SW 1271 (cell line): ENCODE measurements at regions not wholly inside any gene's neighbourhood (a gene's known extent, or its start where the extent isn't known, plus 50 kb on each side); places are given as distances from the start of the nearest gene placed in this dataset.

Experiments
- DNase-seq, 2 experiments: peaks; one replicate each; lab custom pipeline; 2025; lab: John Stamatoyannopoulos, UW

DNA sequence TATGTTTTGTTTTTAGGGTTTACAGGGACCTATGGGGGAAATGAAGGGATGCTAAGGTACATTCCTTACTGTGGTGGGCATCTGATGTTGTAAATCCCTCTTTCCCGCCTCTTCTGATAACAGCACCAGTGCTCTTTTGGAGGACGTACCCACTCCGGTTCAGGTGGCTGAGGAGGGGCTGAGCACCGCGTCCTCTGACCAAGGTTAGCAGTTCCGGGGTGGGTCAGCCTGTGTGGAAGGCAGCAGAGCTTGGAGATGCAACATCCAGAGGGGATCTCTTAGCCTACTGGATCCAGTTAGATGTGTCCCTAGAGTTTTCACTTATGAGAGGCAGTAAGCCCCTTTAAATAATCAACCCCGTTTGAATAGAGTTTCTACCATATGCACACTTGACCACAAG lies 135.3 kb upstream of the KCNG1 start:
- DNase-seq = no peak

DNA sequence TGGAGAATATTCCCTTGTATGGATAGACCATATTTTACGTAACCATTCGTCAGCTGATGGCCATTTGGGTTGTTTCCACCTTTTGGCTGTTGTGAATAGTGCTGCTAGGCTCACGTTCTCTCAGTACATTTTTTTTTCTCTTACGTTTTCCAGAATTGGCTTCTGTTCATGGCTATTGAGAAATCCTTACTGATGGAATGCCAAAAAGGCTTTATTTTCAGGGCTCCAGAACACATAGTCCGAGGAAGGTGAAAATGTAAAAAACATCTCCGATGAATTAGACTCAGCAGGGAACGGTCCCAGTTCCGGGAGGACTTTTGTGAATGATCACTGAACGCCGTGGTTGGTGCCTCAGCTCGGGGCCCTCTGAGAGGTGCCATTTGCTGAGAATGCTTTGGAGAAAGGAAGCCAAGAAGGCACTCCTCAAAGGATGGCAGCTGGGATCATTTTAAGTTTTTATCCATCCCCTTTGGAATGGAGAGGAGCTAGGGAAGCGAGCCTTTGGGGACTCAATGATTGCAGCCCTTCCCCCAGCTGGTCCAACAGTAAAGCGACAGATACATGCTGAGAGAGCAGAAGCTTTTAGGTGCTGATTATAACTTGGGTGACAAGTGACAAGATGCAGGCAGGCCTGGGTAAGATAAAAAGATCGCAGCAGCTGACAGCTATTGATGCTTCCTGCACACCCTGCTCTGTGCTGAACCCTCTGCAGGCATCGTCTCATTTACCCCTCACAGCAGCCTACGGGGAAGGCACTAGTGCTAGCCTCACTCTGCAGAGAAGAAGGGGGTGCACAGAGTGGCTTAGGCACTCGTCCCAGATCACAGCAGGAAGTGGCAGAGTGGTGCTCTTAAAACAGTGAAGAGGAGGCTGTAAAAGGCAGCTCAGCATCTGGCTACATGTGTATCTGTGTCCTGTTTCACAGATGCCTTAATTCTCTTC lies 133.4 kb upstream of the KCNG1 start:
- DNase-seq = no peak

DNA sequence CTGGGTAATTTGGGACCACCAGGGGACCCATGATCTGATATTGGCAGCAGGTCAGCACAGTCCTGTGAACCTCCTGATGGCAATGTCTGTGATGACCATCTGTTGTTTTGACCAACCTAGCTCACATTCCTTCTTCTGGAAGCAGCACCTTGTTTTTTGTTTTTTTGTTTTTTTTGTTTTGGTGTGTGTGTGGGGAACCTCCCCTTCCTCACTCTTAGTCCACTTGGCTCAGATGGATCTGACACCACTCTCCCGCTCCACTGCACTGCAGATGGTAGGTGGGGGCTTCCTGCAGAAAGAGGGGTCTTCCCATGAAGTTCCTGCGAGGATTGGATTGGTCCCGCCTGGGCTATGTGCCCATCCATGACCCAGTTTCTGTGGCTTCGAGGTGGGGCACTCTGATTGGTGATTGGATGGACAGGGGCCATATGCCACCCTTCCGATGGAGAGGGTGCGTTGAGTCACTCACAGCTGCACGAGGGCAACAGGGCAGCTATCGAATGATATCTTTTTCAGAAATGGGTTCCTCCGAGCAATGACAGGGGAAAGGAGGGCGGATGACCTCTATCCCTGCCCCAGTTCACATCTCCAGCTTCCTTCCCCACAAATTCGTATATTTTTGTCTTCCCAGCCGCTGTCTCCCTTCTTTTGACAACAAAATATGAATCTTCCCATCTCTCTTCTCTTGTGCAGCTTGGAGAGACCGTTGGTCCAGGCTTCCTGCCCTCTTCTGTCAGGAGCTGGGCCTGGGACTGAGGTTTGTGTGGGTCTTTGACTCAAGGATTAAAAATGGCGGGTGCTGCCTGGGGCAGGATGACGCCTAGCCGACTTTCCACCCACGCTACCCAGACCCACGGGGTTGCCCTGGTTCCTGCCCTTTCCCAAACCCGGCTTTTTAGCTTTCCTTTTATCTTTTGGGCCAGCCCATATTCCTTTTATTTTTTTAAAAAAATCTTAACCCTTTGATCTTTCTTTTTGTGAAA lies 132.1 kb upstream of the KCNG1 start:
- DNase-seq = no peak

DNA sequence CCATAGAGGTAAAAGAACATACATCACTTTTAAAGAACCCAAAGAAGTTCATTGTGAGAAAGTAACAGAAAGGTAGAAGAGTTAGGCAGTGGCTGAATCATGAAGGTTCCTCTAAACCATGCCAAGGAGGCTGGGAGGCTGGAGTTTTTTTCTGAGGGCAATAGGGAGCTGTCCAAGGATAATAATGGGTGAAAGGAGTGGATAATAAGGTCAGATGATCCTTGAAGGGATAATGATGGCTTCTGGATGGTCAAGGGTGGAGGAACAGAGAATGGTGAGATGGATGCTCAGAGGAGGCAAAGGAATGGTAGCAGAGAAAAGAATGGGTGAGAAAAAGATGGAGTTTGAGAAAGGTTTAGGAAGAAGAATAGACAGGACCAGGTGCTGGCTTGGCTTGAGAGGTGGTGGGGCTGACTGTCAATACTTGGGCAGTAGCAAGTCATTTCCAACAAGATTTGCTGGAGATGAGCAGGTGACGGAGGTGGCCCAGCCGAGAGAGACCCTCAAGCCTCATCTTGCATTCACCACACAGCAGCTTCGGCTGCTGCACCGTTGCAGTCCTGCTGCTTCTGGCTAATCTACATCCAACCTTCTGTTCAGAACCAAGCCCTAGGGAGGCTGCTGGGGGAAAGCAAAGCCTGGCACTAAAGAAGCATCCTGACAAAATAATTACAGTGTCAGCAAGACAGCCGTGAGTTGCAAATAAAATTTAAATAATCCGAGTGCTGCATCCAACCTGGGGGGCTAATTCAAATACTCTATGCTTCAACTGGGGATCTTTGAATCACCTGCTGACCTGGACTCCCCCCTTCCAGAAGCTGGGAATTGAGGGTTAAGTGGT lies 131.2 kb upstream of the KCNG1 start:
- DNase-seq = no peak

DNA sequence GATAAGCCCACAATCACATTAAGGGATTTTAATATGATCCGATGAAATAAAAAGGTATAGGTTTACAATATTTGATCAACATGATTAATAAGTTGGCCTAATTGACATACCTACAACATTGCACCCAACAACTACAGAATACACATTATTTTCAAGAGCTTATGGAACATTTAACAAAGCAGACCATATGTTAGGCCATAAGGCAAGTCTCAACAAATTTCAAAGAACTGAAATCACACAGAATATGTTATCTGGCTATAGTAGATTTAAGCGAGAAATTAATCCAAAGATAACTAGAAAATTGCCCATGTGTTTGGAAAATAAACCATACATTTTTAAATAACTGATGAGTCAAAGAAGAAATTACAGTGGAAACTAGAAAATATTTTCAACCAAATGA lies 126.0 kb upstream of the KCNG1 start:
- no peak for DNase-seq

DNA sequence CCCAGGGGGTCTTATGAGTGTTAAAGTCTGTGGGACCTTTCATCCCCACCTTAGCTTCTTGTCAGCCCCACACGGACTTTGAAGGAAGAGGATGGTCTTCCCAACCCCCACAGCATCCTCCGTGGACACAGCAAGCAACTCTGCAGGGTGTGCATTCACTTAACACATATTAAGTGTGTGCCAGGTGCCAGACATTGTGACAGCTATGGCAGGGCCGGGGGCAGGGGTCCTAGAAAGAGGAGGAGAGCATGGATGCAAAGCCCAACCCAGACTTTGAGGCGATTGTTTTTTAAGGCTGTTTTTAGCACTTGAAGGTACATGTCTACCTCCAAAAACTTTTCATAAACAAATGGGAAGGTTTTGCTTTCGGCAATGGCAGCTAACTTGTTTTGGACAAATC lies 121.6 kb upstream of the KCNG1 start:
- DNase-seq = no peak

DNA sequence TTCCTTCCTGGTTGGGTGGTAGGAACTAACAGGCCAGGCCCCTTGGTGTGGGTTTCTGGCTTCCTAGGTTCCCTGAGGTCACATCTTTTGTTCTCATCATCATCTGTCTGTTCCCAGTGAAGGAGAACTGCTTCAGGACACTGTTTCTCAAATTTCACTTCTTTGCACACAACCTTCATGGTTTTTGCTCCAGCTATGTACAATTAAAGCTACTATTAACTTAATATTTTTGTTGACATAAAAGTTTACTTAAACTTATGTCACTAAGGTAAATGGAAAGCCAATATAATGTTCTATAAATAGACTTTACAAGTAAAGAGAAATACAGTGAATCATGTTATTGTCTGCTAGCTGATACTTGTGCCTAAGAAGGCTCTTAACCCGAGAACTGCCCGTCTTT lies 120.7 kb upstream of the KCNG1 start:
- no peak for DNase-seq

DNA sequence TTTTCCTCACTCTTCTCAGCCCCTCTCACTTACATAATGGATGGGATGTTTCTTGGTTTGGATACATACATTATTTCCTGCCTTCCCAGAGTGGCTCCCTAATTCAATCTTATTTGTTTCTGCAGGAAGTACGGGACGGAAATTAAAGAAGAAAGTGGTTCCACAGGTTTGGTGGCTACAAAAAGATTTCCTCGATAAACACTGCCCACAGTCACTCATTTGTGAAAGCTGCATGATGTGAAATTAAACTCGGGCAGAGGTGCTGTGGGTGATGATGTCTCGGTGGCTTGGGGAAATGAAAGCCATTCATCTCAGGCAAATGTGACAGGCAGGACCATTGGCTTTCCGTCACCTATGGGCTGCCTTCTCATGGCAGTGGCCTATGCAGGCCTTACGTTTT lies 119.5 kb upstream of the KCNG1 start:
- DNase-seq = no peak

DNA sequence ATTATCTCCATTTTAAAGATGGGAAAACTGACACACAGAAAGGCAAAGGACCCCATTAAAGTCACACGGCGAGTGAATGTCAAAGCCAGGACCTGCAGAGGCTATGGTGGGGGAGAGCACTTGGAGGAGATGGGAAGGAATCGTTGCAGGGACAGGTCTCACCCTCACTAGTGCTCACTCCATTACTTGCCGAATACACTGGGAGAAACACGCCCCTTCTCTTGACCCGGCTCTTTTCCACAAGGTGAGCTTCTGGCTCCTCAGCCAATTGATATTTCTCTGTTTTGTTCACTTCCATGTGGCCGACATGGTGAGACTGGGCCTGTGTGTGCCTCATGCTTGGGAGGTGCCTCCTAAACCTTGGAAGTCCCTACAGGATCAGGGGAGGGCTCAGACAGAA lies 117.8 kb upstream of the KCNG1 start:
- no peak for DNase-seq

DNA sequence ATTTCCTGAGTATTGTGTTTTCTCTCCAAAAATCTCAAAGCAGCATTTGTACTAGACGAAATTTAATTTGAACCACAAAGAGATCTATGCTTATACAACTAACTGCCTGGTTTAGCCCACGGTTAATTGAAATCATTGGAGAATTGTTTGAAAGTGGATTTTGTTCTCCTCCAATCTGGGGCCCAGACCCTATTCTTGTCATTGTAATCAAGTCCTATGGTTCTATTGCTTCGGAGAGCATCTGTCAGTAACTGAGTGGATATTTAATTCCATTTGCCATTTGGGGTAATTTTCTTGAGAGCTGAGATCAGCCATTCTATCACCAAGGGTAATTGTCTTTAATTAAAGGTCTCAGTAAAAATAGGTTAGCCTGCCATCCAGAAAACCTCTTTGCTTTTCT lies 117.0 kb upstream of the KCNG1 start:
- no peak for DNase-seq

DNA sequence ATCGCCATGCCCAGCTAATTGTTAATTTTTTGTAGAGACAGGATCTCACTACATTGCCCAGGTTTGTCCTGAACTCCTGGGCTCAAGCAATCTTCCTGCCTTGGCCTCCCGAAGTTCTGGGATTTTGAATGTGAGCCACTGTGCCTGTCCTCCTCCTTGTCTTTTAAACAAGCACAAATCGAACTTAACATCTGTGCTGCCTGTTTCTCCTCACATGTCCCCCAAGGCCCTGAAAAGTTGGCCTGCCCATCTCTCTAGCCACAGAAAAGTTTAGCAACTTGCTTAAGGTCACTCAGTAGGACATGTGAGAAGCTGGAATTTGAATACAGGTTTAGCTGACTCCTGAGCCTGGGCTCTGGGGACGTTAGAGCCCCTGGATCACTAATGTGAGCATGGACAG lies 115.7 kb upstream of the KCNG1 start:
- no peak for DNase-seq

DNA sequence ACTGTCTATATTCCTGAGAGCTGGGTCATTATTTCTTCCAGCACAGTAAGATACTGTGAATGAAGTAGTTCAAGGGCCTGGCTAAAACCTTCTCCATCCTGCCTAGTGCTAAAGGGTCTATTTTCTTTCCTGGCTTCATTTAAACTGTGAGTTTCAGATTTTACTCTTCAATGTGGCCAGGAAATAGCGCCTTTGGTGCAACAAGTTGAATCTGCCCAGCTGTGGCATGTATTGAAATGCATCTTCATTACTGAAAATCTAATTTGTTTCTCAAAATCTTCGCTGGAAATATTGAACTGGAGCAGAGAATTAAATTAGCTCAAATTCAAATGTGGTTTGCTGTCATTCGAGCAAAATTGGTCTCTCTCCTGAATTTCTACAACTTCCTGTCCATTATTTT lies 114.6 kb upstream of the KCNG1 start:
- DNase-seq = no peak

DNA sequence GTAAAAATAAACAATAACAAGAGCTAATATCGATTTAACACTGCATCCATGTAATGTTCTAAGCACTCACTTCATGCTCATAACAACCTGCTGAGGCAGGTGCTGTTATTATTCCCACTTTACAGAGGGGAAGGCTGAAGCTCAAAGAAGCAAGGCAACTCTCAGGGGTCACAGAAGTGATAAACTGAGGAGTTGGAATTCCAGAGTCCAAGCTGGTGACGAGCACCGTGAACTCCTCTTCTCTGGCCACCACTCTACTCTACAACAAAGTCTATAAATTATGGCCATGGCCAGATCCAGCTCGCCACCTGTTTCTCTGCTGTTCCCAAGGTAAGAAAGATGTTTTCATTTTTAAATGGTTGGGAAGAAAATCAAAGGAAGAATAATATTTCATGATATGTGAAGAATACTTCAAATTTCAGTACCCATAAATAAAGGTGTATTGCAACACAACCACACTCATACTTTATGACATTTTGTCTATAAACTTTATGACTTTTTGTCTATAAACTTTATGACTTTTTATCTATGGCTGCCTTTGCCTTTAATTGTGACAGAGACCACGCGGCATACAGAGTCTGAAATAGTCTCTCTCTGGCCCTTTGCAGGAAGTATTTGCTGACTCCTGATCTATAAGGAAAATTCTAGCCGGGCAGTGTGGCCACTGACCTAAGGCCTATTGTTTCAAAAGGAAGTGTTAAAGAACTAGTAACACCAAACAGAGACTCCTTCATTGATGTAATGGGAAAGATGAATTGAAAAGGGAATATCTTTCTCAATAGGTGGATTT lies 113.2 kb upstream of the KCNG1 start:
- DNase-seq = no peak

DNA sequence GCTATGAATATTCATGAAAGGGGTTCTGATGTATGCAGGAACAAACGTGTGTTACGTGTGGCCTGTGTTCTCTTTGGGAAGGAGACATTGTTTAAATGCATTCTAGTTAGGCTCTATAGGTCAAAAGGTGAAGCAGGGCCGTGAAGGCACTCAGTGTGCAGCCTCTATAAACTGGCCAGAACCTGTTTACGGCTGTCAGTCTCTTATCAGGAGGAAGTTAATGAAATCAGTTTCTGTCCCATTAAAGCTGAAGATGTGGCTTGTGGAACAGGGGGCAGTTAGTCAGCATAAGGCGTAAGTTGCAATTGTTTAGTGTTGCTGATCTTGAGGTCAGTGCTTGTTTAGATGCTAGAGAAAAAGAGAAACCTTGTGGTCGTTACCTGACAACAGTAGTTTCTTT lies 111.5 kb upstream of the KCNG1 start:
- DNase-seq = no peak

DNA sequence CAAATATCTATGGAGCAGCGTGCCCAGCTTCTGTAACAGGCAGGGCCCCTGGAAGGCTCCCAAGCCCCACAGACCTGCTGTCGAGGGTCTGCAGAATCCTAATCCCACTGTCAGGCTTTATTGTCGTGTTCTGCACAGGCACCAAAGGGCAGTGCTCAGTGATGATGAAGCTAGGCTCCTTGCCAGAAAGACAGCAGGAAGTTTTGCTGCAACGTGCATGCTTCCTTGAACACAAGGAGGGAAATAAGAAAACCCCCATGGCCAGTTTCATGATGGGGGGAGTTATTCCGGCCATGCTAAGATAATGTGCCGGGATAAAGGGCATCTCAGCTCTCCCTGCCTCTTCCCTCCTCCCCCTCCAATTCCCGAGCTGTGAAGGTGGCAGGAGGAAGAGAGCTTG lies 109.4 kb upstream of the KCNG1 start:
- DNase-seq = no peak

DNA sequence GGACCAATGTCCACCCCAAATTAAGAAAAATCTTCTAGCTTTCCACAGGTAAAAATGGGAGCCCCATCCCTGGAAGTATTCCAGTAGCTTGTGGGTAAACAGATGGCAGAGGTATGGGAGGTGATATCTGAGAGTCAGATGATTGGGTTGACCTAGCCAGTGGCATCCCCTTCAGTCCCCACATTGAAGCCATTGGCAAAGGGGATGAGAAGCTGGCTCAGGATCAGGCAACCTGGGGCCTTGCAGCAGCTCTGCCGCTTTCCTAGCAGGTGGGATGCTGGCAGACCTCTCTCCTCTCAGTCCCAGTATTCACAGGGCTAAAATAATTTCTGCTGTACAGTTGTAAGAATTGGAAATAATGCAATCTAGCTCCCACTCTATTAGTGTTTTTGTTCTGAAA lies 108.9 kb upstream of the KCNG1 start:
- no peak for DNase-seq

DNA sequence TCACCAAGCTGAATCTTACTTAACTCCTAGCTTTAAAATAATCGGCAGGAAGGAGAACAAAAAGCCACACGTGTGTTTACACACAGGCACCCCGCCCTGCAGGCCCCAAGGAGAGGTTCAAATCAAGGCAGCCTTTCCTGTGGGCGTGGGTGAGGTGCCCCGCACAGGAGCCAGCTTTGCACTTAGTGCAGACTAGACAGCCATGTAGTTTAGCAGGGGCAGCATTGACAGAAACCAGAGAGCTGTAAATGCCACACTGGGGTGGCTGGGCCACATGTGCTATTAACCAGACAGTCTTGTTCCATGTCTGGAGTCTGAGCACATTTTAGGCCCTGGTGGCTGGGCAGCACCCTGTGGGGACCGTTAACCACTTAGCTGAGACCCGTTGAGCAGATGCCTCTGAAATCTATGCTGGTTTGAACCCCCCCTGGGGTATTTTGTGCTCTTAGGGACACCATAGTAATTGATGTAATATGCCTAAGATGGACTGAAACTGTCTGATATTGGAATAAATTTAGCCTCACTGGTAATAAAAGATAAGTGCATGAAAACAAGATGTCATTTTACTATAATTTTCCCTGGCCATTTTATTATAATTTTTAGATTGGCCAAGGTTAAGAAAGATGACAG lies 106.4 kb upstream of the KCNG1 start:
- DNase-seq = no peak

DNA sequence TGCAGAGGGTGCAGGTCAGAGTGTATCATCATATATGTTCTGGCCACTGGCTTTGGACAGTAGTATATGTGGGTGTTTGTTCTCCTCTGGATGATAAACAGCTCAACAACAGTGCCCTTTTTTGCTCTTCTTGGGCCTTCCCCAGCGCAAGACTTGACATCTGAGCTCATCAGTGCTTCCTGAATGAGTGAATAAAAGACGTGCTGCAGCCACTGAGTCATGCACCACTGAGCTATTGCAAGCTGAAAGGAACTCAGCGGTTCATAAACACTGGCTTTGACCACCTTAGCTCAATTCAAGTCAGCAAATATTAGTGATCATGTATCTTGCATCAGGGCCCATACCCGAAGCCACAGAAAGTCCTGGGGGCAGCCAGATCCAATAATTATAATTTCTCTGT lies 105.3 kb upstream of the KCNG1 start:
- no peak for DNase-seq

DNA sequence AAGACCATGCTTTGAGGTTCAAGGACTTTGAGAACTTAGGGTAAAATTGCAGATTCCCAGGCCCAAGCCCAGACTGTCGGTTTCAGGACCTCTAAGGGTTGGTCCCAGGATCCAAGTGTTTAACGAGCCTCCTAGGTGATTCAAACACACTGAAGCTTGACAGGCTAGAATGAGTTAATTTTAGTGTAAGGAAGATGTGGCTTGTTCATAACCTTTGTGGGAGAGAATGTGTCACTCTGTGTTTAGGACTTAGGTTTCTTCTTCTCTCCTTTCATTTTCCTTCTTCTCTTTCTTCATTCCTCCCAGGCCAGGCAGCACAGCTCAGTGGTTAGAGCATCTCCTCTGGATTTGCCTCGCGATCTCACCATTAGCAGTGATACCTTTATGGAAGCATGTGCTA lies 104.8 kb upstream of the KCNG1 start:
- no peak for DNase-seq

DNA sequence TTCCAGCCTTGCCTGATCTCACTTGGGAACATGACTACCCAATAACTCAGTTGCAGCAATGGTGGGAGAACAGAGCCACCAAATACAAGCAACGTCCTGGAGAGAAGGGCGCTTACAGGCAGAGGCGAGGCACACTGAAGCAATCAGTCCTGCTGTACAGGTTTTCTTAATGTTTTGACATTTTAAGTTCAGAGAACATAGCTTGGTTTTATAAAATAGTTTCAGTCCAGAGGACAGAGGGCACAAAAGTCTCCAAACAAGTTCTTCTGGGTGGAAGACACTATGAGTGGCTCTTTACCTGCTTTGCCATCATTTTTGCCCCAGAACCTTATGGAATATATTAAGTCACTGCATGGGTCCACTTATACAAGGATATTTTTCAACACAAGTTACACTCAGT lies 103.4 kb upstream of the KCNG1 start:
- DNase-seq = no peak

DNA sequence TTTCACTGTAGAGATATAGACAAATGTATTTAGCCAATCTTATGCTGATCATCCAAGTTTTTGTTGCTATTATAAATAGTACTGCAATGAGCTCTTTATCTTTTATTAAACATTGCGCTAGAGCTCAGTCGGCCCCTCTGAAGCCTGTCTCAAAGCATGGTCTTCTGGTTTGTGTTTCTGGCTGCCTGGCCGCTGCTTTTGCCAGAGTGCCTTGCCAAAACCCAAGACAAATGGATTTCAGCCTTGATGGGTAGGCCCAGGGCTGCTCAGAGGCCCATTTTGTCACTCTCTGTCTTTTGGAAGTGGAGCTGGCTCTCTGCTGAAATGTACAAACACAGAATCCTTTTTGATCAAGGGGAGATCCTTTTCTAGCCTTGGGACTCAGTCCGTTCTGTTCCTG lies 102.9 kb upstream of the KCNG1 start:
- no peak for DNase-seq
